HG02870 (cell line): ENCODE measurements at regions not wholly inside any gene's neighbourhood (a gene's known extent, or its start where the extent isn't known, plus 50 kb on each side); places are given as distances from the start of the nearest gene placed in this dataset.

Experiments used
- ATAC-seq: cut with Tn5 transposase; IDR thresholded peaks from one replicate; pipeline ENCODE4 v1.9.1; 2021; ENCODE audit warnings: mild to moderate bottlenecking, moderate library complexity; ENCODE audit not compliant: unreplicated experiment

DNA sequence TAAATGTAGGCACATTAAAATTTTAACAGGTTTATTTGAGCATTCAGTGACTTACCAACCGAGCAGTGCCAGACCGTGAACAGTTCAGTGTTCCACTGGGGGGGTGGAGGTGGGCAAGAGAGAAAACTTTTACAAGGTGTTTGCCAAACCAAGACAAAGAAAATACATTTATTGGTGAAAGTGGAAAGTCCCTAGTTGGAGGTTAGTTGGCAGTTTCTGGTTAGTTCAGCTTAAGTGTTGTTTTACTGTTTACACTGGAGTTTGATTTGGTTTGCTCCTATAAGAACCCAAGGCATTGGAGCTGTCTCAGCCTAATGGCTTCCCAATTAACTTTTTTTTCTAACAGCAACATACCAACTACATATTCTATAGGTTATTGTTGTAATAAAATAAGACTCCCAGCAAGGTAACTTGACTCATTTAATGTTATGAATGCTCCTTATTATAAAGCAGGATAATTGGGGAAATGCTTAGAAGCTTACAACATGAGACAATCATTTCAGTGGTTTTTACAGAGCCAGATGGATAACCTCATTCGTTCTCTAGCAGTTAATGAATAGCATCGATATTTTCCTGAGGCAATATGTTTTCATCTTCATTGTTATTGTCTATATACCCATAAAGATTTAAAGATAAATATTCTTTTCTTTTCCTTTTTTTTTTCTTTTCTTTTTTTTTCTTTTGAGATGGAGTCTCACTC is 115.8 kb downstream of the ETNK1 start:
- ATAC-seq = no peak

DNA sequence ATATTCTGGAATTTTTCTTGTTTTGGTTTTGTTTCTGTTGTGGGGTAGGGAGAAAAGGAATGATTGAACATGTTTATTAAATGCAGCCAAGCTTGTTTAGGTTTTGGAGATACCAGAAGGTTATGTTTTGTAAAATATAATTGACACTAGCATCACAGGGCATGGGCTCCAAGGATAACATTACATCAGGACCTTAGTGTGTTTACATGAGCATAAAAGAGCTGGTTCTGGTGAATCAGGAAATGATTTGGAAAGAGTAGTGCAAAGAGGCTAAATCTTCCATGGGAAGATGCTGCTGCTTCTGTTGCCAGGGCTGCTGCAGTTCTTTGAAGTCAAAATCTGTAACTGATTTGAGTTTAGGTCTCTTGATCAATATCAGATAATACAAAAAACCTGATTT is 118.7 kb downstream of the ETNK1 start:
- ATAC-seq = no peak

DNA sequence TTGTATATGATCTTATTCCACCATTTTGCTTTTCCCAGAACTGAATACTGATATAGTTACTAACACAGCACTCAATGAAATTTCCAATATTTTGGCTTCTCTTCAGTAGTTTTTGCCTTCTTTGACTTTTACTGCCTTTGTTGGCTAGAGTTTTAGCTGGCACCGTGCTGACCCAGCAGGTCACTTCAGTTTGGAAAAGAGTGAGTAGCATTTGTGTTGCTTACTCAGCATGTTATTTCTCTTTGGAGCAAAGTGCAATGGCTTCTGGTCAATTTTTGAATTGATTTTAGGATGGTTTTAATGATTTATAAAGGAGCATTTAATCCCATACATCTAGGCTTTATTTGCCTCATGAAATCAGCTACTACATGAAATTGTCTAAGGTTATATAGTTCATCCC is 119.2 kb downstream of the ETNK1 start:
- ATAC-seq = no peak

DNA sequence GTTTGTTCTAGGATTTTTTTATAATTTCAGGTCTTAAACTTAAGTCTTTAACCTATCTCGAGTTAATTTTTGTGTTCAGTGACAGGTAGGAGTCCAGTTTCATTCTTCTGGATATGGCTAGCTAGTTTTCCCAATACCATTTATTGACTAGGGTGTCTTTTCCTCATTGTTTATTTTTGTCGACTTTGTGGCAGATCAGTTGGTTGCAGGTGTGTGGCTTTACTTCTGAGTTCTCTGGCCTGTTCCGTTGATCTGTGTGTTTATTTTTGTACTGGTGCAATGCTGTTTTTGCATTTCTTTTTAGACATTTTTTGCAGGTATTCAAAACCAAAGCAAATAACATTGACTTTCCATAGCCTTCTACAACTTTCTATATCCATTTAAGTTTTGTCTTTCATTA is 121.7 kb downstream of the ETNK1 start:
- no peak for ATAC-seq

DNA sequence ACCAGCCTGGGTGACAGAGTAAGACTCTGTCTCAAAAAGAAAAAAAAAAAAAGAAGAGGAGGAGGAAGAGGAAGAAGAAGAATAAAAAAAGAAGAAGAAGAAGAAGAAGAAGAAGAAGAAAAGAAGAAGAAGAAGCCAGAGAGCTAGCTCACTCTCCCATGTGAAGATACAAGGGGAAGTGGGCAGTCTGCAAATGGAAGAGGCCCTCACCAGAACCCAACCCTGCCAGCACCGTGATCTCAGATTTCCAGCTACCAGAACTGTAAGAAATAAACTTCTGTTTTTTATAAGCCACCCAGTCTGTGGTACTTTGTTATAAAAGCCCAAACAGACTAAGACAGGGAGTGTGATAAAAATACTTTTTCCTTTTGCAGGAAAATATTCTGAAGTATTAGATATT is 130.7 kb downstream of the ETNK1 start:
- no peak for ATAC-seq

DNA sequence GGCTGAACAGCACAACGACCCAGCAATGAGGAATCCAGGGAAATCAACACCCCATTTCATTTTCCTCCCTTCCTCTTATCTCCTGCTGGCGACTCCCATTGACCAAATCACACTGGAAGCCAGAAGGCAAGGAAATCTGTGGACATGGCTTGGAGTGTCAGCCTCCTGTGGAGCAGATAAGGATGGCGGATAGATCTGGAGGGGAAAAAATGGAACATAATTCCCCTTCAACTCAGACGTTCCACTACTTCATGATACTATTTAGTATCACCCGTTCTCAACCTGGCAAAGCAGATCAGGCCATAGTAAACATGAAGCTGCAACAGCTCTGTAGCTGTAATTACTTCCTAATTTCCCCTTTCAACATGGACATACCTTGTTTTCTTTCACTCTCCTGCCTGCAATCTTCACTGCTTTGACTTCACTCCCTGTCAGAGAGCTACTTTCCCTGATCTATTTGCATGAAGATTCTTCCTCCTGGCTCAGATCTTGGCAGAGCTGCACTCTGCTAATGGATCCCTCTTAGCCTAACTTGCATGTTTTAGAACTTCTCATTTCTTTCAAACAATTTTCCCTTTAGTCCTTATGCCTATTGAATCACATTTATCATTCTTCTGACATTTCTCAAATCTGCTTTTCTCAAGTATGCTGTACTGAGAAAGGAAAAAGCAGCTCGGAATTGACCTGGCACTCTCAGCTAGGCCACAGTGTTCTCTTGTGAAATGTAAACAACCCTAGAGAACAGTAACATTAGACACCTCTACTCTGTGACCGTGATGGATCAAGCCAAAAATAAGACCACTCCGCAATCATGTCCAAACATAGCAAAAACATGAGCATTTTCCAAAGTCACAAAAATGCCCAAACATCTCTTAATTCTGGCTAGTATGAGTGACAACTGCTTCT is 135.1 kb downstream of the ETNK1 start:
- ATAC-seq = no peak

DNA sequence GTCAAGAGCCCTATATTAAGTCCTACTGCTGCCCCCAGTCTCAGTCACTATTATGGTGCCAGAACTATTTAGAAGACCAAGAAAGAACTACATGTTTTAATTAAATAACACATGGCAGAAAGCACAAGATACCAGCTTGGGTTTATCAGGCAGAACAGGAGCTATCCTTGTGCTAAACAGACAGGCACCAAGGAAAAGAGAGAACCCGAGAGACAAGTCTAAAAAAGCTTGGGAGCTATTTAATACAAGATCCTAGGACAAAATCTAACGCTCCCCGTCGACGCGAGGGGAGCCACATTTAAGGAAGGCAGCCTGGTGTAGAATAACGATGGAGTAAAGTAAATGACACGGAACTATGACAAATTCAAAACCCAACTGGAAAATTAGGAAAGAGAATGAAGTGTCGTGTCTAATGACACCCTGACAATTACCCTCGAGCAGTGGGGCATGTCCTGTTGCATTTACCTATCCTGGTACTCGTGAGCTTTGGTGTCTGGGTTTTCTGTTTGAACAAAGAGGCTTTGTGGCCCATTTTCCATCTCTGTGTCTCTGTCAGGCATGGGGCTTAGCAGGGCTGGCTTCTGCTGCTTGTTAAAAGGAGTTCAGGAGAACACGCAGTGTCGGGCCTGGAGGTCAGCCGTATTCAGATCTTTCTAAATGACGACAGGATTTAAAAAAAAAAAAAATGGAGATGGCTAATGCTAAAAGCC is 140.6 kb downstream of the ETNK1 start:
- no peak for ATAC-seq

DNA sequence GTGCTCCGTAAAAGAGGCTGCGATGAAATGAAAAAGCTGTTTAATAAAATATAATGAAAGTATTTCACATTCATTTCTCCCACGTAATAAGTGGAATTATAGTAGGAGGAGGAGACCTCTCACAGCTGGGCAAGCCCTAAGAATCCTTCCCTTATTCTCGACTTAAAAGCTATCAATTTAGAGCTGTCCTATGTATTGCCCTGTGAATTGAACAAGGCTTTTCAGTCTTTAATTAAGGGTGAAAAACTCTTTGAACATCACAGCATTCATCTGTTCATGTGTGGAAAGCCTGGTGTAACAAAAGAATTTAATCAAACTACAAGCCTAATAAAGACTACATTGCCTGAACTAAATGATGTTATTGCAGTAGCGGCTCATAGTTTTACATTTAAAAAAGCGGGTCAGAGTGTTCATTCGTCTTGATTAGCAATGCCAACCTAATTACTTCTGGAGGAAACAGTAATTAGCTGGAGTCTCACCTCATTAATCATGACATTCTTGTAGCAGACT is 142.0 kb downstream of the ETNK1 start:
- ATAC-seq = no peak

DNA sequence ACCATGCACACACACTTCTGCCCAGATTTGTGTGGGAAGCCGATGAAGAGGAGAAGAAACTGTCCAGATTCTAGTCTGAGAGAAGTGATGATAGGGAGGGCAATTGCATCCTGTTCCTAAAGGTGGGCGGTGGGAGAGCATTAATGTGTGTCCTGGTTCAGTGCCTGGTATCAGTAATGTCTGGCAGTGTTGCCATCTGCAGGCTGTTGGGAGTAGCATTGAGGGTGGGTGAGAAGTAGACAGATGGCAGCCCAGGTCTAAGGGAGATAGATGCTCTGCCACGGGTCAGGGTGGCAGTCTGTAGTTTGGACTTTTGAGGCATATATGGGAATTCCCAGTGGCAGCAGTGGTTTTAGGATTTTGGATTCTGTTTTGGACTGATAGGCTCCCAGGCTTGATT is 156.4 kb downstream of the ETNK1 start:
- ATAC-seq = no peak

DNA sequence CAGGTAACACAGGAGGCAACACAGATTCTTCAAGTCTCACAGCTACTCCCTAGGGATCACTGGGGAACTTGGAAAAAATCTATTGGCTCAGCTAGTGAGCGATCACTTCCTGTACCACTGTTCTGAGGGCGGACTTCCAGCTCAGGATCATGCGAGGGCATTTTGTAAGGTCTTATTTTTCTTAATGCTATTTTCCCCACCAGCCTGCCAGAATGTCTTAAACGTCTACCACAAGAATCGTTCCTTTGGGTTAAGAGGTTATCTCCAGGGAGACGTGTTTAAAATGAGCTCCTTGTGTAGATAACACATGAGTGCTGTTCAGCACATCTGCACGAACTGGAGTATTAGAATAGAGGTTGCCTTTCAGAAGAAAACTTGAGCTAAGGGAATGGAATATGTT is 162.6 kb downstream of the ETNK1 start:
- no peak for ATAC-seq

DNA sequence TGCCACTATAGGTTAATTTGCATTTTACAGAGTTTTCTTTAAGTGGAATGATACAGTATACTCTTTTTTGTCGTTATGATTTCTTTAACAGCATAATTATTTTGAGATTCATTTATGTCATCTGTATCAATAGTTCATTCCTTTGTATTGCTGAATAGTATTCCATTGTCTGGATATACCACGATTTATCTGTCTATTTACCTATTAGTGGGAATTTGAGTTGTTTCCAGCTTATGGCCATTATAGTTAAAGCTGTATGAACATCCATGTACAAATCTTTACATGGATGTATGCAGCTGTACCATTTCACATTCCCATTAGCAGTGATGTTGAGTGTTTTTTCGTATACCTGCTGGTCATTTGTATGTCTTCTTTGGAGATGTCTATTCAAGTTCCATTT is 163.9 kb downstream of the ETNK1 start:
- no peak for ATAC-seq

DNA sequence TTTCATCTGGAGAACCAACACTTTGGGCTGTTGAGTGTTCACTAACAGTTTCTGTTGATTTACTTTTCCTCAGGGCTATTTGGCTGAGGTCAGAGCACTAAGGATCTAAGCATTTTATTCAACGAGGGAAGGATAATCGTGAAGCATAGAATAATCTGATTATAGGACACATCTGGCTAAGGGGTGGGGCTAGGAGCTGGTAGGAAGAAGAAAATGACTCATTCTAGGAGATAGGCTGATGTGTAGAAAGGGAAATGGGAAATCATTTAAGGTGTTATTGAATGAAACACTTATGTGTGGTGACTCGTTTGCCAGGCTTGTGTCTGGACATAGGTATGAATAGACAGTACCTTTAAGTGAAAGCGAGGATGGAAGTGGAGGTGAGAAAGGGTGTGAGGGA is 167.2 kb downstream of the ETNK1 start:
- ATAC-seq = no peak

DNA sequence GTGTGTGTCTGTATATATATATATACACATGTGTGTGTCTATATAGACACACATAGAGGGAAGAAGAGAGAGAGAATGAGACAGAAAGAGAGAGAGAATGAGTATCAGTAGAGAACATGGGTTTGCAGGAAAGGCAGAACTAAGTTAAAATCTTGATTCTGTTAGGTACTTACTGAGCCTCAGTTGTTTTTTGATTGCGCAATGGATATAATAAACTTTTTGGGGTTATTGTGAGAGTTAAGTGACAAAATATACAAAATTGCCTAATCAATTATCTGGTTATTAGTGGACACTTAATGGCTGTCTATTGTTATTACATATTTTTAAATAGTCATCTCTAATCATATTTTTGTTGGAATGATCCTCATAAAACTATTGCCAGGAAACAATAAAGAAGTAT is 169.0 kb downstream of the ETNK1 start:
- ATAC-seq = no peak

DNA sequence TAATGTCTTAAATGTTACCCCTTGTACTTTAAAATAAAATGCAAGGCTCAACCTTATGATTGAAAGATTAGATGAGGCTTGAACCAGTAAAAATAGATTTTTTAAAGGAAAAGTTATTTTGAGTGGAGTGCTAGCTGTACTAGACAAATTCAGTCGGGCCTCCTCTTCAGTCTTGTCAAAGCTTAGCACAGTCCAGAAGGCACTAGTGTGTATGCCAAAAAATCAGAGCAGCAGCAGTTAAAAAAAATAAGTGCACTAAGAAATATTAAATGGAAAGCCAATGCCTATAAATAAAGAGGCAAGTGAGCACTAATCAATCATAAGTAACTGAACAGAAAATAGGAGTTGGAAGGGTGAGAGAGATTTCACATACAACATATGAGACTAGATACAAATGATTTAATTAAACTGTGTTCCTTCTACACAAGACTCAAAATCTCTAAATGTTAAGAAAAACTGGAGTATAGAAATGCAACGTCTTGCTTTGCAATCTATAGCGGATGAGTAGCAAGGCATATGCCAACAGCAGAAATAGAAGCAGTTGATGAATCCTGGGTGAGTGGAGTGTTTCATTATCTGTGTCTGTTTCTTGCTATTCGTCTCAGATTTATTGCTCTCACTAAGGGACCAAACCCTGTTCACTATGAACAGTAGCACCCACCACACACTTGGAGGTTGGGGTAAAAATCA is 172.1 kb downstream of the ETNK1 start:
- no peak for ATAC-seq

DNA sequence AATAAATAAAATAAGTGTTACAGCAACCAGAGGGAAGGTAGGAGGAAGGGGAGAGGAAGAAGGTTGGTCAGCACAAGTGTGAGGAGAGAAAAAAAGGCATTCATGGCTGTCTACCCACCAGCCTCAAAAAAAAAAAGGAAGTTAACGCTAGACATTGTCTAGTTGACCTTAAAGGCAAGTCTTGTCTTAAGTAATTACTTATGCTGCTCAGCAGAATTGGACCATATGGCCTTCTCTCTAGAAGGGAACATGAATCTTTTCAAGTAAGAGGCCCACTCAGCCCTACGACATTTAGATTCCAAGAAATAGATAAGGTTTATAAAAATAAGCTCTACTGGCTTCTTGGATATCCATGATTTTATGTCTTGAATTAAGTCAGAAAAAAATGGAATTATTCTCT is 172.7 kb downstream of the ETNK1 start:
- no peak for ATAC-seq

DNA sequence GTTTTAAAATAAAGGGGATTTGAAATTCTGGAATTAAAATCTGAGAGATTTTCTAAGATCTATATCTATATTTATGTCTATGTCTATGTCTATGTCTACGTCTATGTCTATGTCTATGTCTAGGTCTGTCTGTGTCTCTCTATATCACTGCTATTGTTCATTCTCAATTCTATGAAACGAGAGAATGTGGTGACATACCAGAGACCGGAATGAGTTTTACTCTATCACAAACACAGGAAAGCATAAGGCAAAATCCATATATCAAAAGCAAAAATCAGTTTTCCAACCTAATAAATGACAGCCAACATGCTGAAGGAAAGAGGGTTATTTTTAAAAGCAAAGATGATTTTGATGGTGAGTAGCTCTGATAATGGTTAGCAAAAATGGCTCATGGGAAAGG is 173.1 kb downstream of the ETNK1 start:
- no peak for ATAC-seq

DNA sequence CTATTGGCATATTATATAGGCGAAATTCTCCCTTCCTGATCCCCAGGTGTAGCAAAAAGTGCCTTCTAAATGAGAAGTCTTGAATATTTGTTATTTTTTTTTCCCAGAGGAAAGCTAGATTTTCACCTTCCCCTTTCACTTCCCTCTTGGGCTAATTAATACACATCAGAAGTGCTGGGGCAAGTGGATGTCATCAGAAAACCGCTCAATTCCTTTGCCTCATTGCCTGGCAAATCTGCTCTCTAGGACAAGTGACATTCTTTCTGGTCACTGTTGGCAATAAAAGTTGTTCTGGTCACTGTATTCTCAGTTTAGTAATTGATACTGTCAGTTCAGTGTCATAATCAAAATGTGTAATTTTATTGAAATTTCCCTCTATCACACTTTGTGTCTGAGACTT is 174.5 kb downstream of the ETNK1 start:
- no peak for ATAC-seq

DNA sequence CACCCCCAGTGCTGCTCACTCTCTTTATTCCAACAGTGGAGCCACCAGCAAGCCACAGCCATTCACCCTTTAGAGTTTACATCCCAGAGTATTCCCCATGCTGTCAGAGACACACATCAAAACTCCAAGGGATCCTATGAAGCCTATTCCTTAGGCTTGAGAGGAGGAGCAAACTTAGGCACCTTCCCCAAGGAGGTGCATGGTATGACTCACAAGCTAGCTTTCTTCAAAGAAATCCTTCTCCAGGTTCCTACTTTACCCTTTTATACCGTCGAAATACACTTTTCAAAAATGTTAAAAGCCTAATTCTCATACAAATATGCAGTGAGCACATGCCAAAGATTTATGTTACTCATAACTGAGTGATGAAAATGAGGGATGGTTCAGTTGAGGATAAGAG is 175.4 kb downstream of the ETNK1 start:
- ATAC-seq = no peak

DNA sequence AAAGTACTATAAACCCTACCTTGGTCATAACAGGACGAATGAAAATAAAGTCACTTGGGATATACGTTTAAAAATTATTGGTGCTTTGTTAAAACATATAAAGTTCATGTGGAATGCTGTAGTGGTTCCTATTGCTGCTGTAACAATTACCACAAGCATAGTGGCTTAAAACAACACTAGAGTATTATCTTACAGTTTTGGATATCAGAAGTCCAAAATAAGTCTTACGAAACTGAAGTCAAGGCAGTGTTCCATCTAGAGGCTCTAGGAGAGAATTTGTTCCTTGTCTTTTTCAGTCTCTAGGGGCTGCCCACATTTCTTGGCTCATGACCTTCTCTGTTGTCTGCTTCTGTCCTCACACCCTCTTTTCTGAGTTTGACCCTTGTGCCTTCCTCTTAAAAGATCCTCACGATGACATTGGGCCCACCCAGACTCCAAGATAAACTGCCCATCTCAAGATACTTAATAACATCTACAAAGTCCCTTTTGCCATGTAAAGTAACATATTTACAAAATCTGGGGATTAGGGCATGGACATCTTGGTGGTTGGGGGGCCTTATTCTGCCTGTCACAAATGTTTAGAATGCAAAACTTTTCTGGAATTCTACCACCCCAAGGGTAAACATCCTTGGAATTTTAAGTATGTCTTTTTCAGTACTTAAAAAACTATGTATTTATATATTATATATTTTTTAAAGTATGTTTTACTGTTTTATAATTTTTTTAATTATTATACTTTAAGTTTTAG is 178.1 kb downstream of the ETNK1 start:
- ATAC-seq = no peak

DNA sequence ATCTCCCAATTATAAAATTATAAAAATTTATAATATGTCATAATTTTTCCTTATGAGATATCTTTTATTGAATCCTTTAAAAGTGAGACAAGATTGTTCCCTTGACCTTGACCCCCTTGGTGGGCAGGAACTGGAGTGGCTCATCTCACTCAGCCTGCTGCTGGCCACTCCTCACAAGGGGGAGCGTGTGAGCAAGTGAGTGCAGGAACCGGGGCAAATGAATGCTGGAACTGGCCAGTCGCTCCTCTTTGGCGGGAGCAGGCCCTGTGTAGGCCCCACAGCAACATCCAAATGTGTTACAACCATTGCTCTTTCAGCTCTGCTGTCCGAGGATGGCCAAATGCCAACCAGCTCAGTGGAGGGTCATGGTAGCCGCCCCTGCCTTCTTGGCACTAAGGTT is 178.8 kb downstream of the ETNK1 start:
- no peak for ATAC-seq
